NCI-H82 treated with DMSO at 0.1 percent for 48 hours (cell line): ENCODE measurements at regions not wholly inside any gene's neighbourhood (a gene's known extent, or its start where the extent isn't known, plus 50 kb on each side); places are given as distances from the start of the nearest gene placed in this dataset.
"Not testable (repeated sequence)": the region's sequence is repeated elsewhere in the genome, so short reads cannot be mapped to it uniquely, and the experiment has no call there.

Source experiments
- DNase-seq: peaks from one replicate; lab custom pipeline; 2025; ENCODE audit not compliant: unreplicated experiment; lab: John Stamatoyannopoulos, UW

GRCh38 chr17:77560841-77561240 is 397.7 kb upstream of the TNRC6C start:
- DNase-seq = no peak

GRCh38 chr17:77562361-77562760 is 396.1 kb upstream of the TNRC6C start:
- DNase-seq = not testable (repeated sequence)

- DNase-seq = no peak
Observed at GRCh38 chr17:77563439-77564102, 394.9 kb upstream of the TNRC6C start.

- no peak for DNase-seq
Observed at GRCh38 chr17:77564278-77564920, 394.1 kb upstream of the TNRC6C start.

GRCh38 chr17:77565166-77565565 is 393.3 kb upstream of the TNRC6C start:
- no peak for DNase-seq

GRCh38 chr17:77566151-77566550 is 392.4 kb upstream of the TNRC6C start:
- no peak for DNase-seq

- DNase-seq = no peak
Observed at GRCh38 chr17:77566566-77567138, 391.9 kb upstream of the TNRC6C start.

GRCh38 chr17:77568540-77568939 is 390.0 kb upstream of the TNRC6C start:
- no peak for DNase-seq

GRCh38 chr17:77569846-77570564 is 388.5 kb upstream of the TNRC6C start:
- DNase-seq = no peak

GRCh38 chr17:77570565-77570898 is 388.0 kb upstream of the TNRC6C start:
- no peak for DNase-seq

- DNase-seq = peak; percentile 73
Observed at GRCh38 chr17:77571155-77571981, 387.1 kb upstream of the TNRC6C start.

GRCh38 chr17:77572065-77572601 is 386.4 kb upstream of the TNRC6C start:
- DNase-seq = peak; percentile 78

GRCh38 chr17:77572851-77573250 is 385.7 kb upstream of the TNRC6C start:
- no peak for DNase-seq

GRCh38 chr17:77577491-77577890 is 381.0 kb upstream of the TNRC6C start:
- no peak for DNase-seq

- DNase-seq = no peak
Observed at GRCh38 chr17:77579131-77579530, 379.4 kb upstream of the TNRC6C start.

GRCh38 chr17:77579682-77580081 is 378.8 kb upstream of the TNRC6C start:
- no peak for DNase-seq

- DNase-seq = no peak
Observed at GRCh38 chr17:77580531-77581270, 377.8 kb upstream of the TNRC6C start.

- DNase-seq = no peak
Observed at GRCh38 chr17:77581480-77581879, 377.0 kb upstream of the TNRC6C start.

GRCh38 chr17:77585142-77585860 is 373.2 kb upstream of the TNRC6C start:
- no peak for DNase-seq
